GM21786 (cell line): ENCODE measurements at regions not wholly inside any gene's neighbourhood (a gene's known extent, or its start where the extent isn't known, plus 50 kb on each side); places are given as distances from the start of the nearest gene placed in this dataset.

Source experiments
- ATAC-seq: cut with Tn5 transposase; IDR thresholded peaks from one replicate; pipeline ENCODE4 v1.9.1; 2021; ENCODE audit not compliant: unreplicated experiment

DNA sequence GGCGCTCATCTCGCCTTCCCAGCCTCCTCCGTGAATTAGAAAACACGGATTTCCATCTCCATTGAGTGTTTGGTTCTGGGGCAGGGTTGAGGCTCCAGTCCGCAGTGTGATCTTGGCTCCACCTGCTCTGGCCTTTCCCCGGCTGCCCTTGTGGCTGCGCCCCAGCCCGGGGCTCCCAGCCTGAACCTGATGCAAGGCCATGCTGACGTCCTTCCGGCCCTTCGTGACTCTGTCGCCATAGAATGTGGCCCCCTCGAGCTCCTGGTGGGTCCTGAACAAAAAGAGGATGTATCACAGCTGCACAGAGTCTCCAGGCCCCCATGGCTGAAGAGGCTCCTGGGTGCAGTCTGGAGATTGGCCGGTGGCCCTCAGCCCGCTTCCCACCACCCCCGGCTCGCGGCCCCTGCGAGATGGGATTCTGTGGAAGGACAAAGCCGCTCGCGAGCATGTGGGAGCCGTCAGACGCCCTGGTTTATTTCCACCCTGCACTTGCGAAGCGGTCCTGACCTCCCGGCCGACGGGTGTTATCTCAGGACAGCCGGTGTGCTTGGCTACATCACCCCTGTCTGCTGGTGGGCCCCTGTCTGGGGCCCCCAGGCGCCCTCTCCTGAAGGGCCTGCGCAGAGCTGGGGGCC is 1214.0 kb downstream of the BRD1 start:
- ATAC-seq: no peak

DNA sequence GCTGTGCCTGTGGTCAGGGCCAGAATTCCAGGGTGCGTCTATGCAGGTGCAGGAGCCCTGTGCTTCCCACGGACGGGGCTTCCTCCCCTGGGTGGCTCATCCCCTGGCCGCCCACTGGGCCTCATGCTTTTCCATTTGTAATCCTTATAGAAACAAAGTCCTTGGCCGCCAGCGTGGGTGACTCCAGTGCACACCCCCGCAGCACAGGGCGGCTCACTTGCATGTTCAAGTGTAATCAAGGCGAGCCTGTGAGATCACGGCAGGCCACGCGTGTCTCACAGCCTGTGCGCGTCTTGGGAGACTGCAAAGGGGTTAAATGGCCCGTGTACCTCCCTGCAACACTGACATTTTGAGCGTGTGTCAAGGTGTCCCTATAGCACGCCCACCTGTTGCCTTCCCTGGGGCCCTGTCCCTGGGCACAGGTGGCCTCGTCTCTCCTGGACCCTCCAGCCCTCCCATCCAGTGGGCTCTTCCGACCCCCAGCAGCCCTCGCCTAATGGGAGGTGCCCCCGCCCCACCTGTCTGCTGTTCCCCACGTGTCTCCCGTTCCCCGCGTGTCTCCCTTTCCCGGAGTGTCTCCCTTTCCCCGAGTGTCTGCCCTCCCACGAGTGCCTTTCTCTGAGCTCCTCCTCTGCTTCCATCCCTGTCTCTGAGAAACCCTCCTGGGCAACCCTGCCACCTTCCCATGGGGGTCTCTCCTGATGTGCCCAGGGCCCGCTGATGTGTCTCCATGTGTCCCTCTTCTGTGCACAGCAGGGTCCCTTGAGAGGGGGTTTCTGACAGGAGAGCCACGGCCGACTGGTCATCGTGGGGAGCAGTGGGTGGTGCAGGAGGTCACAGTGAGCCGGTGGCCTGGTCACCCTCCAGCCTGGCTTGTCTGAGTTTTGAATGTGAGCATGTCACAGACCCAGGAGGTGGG is 1215.3 kb downstream of the BRD1 start:
- no peak for ATAC-seq

DNA sequence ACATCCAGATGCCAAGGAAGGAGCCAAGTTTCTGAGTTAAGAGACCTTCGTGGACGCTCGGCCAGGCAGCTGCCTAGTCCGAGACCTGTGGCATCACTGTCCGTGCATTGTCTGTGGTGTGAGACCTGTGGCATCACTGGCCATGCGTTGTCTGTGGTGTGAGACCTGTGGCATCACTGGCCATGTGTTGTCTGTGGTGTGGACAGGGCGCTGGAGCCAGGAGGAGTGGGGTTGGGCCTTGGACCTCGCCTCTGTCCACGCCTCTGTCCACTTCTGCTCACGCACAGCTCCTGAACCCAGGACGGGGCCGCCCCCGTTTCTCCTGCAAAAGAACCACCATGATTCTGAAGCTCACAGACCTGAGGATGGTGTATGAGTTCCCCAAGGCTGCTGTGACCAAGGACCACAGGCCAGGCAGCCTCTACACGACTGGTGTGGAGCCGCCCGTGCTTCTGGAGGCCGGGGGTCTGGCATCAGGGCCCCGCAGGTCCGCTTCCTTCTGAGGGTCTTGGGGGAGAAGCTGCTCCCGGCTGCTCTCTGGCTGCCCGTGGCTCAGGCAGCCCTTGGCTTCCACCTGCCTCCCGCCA is 1218.3 kb downstream of the BRD1 start:
- ATAC-seq: no peak

DNA sequence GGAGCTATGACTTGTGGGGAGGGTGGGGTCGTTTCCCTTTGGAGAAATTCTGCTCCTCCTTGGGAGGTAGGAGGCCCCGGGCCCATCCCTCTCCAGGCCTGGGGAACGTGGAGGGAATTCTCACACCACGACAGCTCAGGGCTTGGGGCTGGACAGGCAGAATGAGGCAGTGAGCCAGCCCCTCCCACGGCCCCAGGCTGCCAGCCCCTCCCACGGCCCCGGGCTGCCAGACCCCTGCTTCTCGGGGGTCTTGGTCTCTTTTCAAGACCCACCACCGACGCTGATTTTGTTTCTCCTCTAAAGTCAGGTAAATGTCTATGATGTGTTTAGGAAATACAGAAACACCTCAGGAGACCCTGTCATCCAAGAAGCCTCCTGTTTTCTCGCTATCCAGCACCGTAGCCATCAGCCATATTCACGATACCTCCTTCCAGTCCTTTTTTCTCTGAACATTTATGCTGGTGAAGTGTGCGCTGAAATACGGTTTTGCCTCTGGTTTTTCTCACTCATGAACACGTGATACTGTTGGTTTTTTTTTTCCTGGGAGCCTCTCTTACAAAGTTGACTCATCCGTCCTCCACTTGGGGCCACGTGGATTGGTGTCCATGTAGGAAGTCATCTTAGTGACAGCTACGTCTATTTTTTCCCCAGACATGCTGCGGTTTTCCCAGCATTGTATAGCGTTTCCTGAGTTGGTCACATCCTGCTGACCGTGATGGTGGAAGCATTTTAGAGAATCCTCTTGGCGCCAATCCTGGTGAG is 1219.6 kb downstream of the BRD1 start:
- no peak for ATAC-seq

DNA sequence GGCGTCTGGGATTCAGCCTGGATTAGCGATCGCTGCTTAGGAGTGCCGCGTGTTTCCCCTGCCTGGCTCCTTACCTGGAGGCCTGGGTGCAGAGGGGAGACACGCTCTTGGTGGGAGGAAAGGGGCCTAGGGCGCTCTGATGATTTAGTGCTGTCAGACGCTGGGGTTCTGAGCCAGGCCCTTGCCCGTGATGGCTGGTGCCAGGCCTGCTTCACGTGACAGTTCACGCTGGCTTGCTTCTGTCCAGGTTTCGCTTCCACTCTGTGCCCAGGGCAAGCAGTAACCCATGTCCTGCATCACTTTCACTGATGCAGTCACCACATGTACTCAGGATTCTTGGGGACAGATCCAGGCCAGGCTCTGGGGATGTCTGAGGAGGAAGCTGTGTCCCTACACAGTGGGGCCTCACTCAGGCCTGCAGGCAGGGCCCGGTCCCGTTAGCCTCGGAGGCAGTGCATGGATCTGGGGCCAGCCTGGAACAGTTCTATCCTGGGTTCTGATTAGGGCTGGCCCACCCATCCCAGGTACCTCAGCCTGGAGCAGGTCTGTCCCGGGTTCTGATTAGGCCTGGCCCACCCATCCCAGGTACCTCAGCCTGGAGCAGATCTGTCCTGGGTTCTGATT is 1220.9 kb downstream of the BRD1 start:
- ATAC-seq: no peak

DNA sequence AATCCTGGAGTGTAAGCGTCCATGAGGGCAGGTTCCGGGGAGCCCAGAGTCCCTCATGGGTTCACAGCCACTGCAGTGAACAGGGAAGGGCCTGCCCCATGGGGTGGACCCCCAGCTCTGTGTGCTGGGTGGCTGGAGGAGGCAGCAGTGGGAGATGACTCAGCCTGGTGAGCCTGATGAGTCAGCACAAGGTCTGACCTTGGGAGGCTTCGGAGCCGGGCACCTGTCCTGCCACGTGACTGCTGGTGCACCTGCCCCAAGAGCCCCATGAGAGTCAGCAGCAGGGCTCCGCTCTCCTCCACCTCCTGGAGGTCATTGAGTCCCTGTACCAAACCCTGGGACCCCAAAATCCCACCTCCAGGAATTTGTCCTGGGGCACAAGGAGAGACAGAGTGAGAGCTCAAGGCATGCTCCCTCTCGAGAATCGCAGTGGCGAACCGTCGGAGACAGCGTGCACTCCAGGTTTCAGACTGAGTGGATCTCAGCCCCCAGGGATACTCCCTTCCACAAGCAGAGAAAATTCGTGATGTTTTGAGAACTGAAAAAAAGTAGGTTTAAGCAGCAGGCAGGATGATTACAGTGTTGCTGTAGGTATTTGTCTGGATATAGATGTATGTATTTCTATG is 1221.7 kb downstream of the BRD1 start:
- no peak for ATAC-seq

DNA sequence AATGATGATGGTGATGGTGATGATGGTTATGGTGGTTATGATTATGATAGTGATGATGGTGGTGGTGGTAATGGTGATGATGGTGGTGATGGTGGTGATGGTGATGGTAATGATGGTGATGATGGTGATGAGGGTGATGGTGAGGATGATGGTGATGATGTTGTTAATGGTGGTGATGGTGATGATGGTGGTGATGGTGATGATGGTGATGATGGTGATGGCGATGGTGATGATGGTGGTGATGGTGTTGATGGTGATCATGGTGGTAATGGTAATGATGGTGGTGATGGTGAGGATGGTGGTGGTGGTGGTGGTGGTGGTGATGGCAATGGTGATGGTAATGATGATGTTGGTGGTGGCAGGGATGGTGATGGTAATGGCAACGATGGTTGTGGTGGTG is 1222.5 kb downstream of the BRD1 start:
- ATAC-seq: no peak

DNA sequence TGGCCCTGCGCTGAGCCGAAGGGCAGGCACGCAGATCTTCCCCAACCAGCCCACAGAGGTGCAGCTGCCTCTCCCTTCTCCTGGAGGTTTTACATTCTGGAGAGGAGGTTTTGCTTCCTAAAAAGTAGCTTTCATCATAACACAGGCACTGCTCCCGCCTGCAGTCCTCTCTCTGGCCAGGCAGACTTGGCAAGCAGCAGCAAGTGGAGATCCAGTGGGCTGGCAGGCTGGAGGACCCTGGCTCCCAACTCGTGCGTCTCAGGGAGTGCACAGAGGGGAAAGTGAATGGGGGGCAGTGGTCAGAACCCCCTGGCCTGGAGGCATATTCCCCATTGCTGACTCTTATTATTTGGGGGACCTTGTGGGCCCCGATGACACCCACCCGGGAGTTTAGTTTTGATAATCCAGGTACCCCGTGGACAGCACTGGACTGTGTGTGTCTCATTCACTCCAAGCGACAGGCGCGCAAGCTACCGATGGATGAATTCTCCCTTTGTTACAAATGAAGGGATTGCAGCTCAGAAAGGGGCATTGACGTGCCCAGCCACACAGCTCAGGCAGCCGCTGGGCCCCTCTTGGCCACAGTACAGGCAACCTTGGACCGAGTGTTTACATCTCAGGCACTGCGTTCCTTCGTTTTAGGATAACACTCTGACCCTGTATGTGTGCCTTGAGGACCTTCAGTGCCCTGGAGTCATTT is 1223.9 kb downstream of the BRD1 start:
- no peak for ATAC-seq

DNA sequence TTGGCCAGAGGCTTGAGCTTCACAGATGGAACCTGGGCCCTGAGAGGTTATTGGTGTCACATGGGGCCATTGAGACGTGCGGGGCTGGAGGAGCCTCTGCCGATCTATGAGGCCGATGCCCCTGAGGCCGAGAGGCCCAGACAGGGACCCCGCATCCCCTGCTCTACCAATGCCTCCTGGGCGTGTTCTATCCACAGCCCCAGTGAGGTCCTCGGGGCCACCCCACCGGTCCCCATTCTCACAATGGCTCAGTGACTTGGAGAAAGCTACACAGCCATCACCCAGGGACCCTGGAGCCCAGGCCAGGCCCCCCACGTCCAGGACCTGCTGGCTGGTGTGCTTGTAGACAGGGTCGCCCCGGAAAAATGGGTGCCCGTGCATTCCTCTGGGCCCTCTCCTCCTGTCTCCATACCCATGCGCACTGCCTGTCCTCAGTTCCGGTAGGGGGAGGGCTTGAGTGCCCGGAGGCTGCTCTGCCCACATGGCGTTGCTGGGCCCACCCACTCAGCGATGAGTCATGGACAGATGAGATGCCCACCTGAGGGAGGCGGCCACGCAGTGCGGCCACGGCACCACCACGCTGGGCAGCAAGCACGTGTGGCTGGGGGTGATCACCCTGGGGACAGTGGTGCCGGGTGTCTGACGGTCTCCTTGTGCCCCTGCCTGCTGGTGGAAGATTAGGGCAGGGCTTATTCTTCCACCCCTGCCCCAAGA is 1224.7 kb downstream of the BRD1 start:
- no peak for ATAC-seq

DNA sequence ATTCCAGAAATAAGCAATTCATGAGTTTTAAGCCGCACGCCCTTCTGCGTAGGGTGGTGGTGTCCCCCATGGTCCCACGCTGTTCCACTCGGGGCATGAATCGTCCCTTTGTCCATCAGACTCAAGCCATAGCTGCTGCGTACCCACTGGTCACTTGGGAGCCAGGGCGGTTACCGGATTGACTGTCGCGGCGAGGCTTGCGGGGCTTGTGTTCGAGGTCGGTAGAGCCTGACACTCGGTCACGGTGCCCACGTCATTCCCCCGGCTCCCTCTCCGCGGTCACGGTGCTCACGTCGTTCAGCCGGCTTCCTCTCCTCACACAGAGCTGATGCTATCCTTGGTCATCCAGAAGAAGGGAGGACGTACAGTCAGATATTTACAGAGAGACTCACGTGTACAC is 1227.0 kb downstream of the BRD1 start:
- ATAC-seq: no peak

DNA sequence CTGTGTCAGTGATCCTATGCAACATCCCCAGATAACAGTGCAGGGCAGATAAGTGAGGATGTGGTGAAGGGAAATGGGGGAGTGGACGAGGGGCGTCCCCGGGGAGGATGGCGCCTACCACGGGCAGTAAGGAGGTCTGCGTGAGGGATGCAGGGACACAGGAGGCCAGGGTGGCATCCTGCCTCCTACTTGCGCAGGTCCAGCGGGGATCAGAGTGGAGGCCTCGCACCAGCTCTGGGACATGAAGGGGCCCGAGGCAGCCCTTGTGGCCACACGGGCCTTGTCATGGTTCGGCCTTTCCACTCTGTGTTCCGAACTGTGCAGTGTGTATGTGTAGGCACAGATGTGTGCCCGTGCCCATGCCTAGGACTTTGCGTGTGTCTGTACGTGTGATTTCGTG is 1227.5 kb downstream of the BRD1 start:
- no peak for ATAC-seq

DNA sequence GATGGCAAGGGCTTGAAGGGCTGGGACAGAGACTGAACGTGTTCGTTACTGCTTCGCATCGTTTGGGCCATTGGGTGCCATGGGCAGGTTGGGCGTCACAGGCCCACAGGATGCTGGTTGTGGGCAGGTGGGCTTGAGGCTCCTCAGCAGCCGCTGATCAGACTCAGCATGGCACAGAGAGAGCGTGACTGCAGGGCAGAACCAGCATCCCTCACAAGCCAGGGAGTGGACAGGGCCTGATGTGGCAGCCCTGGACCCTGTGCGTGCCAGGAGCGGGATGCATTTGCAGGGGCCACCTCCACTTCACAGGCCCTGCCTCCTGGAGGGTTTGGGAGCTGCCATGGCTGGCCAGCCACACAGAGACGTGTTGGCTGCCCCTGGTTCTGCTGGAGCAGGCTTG is 1228.3 kb downstream of the BRD1 start:
- no peak for ATAC-seq

DNA sequence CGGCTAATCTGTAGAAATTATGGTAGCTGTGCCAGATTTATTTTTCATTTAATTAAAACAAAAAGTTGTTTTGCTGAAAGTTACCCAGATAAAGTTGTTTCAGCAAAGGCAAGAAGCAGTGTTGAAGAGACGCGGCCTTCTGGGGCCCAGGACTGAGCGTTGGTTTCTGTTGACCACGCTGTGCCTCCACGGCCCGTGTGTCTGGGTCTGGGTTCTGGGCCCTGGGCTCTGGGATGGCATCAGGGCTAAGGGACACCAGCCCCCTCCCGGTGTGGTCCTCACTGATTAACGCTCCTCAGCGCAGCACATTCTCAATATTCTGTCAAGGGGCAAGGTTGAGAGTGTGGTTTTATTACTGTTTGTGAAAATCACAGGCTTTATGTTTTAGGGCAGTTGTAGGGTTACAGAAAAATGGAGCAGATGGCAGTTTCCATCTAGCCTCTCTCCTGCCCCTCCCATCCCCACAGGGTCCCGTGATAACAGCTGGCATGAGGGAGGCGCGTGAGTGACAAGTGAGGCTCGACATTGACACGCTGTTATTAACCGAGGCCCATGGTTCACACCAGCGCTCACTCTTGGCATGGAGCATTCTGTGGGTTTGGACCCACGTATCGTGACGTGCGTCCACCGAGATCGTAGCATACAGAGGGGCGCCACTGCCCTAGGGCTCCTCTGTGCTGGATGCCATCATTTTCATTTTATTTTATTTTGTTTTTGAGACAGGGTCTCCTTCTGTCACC is 1231.4 kb downstream of the BRD1 start:
- no peak for ATAC-seq

DNA sequence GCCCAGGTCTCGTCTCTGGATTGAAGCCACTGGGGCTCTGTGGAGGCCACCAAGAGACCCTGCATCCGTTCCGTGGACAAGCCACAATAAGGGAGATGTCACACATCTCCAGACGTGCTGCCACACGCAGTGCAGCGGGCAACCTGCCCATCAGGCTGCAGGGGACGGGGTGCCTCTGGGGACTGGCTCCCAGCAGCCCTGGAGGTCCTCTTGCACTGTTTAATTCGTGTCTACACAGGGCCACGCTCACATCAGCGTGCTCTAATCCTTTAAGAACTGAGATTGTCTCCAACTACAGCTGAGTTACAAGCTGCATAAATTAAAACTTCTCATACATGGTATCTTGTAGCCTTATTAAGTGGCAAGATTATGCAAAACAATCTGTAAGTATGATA is 1232.2 kb downstream of the BRD1 start:
- ATAC-seq: no peak

DNA sequence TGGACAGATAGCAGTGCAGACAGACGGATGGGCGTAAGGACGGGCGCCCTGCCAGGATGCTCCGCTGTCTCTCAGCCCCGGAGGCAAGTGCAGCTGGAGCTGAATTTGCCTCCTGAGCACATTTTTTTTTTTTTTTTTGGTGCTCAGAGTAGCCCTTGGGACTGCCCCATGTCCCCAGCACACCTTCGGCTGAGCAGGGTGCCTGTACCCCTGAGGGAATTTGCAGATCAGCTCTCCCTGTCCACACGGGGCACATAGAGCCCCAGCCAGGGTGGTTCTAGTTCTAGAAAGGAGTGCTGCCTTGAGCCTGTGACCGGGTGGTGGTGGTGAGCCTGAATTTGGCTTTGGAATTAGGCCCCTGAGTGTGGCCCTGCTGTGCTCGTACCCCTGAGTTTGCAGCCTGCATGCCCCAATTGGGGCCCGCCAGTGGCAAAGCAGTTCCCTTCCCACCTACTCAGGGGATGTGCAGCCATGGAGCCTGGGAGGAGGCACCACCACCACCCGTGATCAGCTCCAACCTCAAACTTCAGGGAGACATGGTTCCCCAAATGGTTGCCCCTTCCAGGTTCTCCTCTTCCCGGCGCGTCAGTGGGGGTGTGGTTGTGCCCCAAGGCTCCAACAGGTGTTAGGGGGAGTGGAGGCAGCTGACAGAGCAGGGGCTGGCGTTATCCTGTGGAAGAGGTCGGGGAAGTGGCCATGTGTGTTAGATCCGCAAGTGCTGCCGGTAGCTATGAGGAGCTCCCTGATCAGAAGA is 1232.7 kb downstream of the BRD1 start:
- no peak for ATAC-seq

DNA sequence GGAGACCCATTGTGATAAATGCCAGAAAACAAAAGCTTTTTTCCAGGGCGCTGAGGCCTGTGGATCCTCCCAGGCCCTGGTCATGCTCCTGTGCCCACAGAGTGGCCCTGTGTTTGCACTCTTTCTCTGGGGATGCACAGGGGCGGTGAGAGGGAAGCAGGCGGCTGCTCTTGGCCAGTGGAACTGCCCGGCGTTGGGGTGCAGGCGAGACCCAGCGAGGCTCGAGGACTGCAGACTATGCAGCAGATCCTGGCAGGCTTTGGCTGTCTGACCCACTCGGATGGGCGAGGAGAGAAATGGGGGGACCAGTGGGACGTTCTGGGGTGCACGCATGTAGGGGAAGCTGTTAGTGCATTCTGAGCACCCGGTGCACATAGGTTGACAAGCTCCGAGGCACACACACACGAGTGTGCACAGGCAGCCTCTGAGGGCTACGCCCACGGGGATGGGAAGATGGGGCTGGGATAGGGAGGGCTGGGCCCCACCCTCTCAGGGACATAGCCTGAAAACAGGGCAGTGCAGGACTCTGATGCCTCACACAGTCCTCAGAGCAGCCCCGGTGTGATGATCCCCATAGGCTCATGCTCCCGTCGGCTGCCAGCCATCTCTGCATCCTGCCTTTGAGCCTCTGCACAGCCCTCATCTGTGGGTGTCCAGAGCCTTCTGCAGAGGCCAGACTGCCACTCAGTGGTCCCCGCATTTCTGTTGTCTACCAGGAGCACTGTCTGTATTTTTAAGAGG is 1233.5 kb downstream of the BRD1 start:
- ATAC-seq: no peak

DNA sequence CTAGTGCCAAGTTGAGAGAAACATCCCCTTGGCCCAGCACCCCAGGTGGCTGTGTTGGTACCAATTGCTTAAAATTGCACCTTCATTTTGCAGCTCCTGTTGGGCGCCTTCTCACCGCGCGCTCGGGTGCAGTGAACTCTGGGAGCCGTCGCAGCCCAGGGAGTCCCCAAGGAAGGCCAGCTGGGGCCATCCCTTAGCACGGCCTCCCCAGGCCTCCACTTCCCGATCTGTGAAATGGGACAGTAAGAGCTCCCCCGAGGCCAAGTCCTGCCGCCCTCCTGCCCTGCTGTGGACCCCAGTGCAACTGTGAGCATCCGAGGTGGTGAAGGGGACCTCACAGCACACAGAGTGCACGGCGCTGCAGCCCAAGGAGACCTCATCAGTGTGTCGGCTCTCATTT is 1234.1 kb downstream of the BRD1 start:
- ATAC-seq: no peak
